ENCODE measurements at regions not wholly inside any gene's neighbourhood (a gene's known extent, or its start where the extent isn't known, plus 50 kb on each side); places are given as distances from the start of the nearest gene placed in this dataset.

- TF ChIP-seq, protein P1, sequence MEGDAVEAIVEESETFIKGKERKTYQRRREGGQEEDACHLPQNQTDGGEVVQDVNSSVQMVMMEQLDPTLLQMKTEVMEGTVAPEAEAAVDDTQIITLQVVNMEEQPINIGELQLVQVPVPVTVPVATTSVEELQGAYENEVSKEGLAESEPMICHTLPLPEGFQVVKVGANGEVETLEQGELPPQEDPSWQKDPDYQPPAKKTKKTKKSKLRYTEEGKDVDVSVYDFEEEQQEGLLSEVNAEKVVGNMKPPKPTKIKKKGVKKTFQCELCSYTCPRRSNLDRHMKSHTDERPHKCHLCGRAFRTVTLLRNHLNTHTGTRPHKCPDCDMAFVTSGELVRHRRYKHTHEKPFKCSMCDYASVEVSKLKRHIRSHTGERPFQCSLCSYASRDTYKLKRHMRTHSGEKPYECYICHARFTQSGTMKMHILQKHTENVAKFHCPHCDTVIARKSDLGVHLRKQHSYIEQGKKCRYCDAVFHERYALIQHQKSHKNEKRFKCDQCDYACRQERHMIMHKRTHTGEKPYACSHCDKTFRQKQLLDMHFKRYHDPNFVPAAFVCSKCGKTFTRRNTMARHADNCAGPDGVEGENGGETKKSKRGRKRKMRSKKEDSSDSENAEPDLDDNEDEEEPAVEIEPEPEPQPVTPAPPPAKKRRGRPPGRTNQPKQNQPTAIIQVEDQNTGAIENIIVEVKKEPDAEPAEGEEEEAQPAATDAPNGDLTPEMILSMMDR (IDR thresholded peaks at IDR 0.05 in 2 of 3, conservative IDR thresholded peaks at IDR 0.05 in 1 of 3; ENCODE audit: borderline replicate concordance in 1 of 3, insufficient read depth in 1 of 3, low read depth in 2 of 3, low read length in 2 of 3), result peak; percentile 43 to 83 (median 65); a peak in 5 of 6 replicates
- TF ChIP-seq, protein P2, sequence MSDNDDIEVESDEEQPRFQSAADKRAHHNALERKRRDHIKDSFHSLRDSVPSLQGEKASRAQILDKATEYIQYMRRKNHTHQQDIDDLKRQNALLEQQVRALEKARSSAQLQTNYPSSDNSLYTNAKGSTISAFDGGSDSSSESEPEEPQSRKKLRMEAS (IDR thresholded peaks at IDR 0.05), result no peak
- TF ChIP-seq JUND (IDR thresholded peaks at IDR 0.05) (no peak), POLR2AphosphoS5 (IDR thresholded peaks at IDR 0.05; ENCODE audit: low read depth, low read length) (no peak), POLR2A (IDR thresholded peaks at IDR 0.05; ENCODE audit: borderline replicate concordance, extremely low read depth, insufficient read depth, insufficient read length) (no peak), EZH2 (IDR thresholded peaks at IDR 0.05) (no peak), SIN3A (IDR thresholded peaks at IDR 0.05; ENCODE audit: low read depth) (no peak)
- TF ChIP-seq, protein P3, sequence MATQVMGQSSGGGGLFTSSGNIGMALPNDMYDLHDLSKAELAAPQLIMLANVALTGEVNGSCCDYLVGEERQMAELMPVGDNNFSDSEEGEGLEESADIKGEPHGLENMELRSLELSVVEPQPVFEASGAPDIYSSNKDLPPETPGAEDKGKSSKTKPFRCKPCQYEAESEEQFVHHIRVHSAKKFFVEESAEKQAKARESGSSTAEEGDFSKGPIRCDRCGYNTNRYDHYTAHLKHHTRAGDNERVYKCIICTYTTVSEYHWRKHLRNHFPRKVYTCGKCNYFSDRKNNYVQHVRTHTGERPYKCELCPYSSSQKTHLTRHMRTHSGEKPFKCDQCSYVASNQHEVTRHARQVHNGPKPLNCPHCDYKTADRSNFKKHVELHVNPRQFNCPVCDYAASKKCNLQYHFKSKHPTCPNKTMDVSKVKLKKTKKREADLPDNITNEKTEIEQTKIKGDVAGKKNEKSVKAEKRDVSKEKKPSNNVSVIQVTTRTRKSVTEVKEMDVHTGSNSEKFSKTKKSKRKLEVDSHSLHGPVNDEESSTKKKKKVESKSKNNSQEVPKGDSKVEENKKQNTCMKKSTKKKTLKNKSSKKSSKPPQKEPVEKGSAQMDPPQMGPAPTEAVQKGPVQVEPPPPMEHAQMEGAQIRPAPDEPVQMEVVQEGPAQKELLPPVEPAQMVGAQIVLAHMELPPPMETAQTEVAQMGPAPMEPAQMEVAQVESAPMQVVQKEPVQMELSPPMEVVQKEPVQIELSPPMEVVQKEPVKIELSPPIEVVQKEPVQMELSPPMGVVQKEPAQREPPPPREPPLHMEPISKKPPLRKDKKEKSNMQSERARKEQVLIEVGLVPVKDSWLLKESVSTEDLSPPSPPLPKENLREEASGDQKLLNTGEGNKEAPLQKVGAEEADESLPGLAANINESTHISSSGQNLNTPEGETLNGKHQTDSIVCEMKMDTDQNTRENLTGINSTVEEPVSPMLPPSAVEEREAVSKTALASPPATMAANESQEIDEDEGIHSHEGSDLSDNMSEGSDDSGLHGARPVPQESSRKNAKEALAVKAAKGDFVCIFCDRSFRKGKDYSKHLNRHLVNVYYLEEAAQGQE (IDR thresholded peaks at IDR 0.05; ENCODE audit: low read depth), result no peak
These were observed 338.5 kb downstream of the PMP22 start for GRCh38 chr17:14926526-14927122.
